ENCODE measurements at regions not wholly inside any gene's neighbourhood (a gene's known extent, or its start where the extent isn't known, plus 50 kb on each side); places are given as distances from the start of the nearest gene placed in this dataset.

DNA sequence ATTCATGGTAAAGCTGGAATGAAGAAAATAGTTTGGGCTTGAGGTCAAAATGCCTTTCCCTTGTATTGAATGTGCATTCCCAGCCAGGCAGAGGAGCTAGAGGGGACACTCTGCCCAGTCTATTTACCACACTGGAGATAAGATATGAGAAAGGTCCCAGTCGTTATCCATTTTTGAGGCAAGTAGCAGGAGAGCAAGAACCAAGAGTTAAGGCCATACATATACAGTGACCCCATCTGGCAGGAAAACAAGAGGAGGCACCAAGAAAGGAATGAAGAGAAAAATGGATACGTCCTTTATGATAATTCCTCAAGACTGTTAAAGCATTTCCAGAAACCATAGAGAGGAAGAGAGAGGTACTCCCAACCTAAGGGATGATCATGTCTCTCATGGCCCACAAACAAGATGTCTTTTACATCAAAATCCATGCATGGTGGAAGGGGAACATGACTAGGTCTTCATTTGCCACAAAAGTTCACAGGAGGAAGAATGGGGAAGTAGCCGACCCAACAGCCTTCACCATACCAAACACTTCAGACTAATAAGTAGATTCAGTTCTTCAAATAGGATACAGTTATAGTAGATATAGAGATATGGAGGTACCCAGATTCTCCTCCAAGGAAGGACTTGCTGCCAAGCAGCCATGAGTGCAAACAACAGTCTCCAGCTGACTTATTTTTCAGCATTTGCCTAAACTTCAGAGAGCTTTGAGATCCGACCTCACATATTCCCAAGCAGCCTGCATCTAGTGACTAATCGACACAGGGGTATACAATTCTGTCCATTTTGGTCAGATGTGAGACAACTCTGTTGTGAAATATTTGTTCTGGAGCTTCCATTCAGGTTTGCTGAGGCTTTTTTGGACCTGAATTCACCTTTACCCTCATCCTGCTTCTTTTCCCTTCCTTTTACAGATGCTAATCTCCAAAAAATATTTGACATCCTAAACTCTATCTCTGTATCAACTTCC, 61.1 kb upstream of the CCDC71L start:
- TF ChIP-seq, protein P1, sequence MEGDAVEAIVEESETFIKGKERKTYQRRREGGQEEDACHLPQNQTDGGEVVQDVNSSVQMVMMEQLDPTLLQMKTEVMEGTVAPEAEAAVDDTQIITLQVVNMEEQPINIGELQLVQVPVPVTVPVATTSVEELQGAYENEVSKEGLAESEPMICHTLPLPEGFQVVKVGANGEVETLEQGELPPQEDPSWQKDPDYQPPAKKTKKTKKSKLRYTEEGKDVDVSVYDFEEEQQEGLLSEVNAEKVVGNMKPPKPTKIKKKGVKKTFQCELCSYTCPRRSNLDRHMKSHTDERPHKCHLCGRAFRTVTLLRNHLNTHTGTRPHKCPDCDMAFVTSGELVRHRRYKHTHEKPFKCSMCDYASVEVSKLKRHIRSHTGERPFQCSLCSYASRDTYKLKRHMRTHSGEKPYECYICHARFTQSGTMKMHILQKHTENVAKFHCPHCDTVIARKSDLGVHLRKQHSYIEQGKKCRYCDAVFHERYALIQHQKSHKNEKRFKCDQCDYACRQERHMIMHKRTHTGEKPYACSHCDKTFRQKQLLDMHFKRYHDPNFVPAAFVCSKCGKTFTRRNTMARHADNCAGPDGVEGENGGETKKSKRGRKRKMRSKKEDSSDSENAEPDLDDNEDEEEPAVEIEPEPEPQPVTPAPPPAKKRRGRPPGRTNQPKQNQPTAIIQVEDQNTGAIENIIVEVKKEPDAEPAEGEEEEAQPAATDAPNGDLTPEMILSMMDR (IDR thresholded peaks at IDR 0.05) = no peak
- no peak for TF ChIP-seq EZH2 (IDR thresholded peaks at IDR 0.05)
